ENCODE measurements at regions not wholly inside any gene's neighbourhood (a gene's known extent, or its start where the extent isn't known, plus 50 kb on each side); places are given as distances from the start of the nearest gene placed in this dataset.

GRCh38 chr4:19259920-19260319 lies 991.8 kb upstream of the SLIT2 start:
- Histone ChIP-seq H3K4me3 (no peak overlapping the region), H3K27ac (no peak overlapping the region), H3K36me3 (no peaks in the 10 kb centered on the region), H3K4me1 (ENCODE audit: control insufficient read depth in 1 of 2, low read depth in 2 of 2) (no peaks in the 10 kb centered on the region), H3K9me3 (no peaks in the 10 kb centered on the region), H3K27me3 (replicated peaks; ENCODE audit: insufficient read depth) (no peaks in the 10 kb centered on the region)
- DNase-seq (ENCODE audit: low spot score) (no peak), ATAC-seq (ENCODE audit: insufficient number of reproducible peaks, low FRiP score, low read depth) (no peak)
- TF ChIP-seq CTCF (IDR thresholded peaks at IDR 0.05): no peak

GRCh38 chr4:19256823-19257222 lies 994.9 kb upstream of the SLIT2 start:
- H3K4me1 ChIP-seq (ENCODE audit: control insufficient read depth in 1 of 2, low read depth in 2 of 2): no peaks in the 10 kb centered on the region
- H3K27ac ChIP-seq: no peak overlapping the region
- H3K4me3 ChIP-seq: no peak overlapping the region
- H3K36me3 ChIP-seq: no peaks in the 10 kb centered on the region
- ATAC-seq (ENCODE audit: insufficient number of reproducible peaks, low FRiP score, low read depth): no peak
- H3K27me3 ChIP-seq (replicated peaks; ENCODE audit: insufficient read depth): no peaks in the 10 kb centered on the region
- no peak for TF ChIP-seq CTCF (IDR thresholded peaks at IDR 0.05)
- DNase-seq (ENCODE audit: low spot score): no peak
- no peaks in the 10 kb centered on the region for H3K9me3 ChIP-seq

- TF ChIP-seq CTCF (IDR thresholded peaks at IDR 0.05): no peak
These were observed 997.2 kb upstream of the SLIT2 start for GRCh38 chr4:19254486-19254885.

GRCh38 chr4:19248023-19248422 lies 1003.7 kb upstream of the SLIT2 start:
- H3K9me3 ChIP-seq: no peaks in the 10 kb centered on the region
- H3K27me3 ChIP-seq (replicated peaks; ENCODE audit: insufficient read depth): no peaks in the 10 kb centered on the region
- no peak for ATAC-seq (ENCODE audit: insufficient number of reproducible peaks, low FRiP score, low read depth)
- no peak for TF ChIP-seq CTCF (IDR thresholded peaks at IDR 0.05)
- no peak overlapping the region for H3K27ac ChIP-seq
- no peaks in the 10 kb centered on the region for H3K36me3 ChIP-seq
- no peak overlapping the region for H3K4me3 ChIP-seq
- H3K4me1 ChIP-seq (ENCODE audit: control insufficient read depth in 1 of 2, low read depth in 2 of 2): no peaks in the 10 kb centered on the region
- DNase-seq (ENCODE audit: low spot score): no peak

More at GRCh38 chr4:19254486-19254885, 997.2 kb upstream of the SLIT2 start:
- H3K36me3 ChIP-seq: no peaks in the 10 kb centered on the region
- no peaks in the 10 kb centered on the region for H3K9me3 ChIP-seq
- H3K27ac ChIP-seq: no peak overlapping the region
- H3K27me3 ChIP-seq (replicated peaks; ENCODE audit: insufficient read depth): no peaks in the 10 kb centered on the region
- DNase-seq (ENCODE audit: low spot score): no peak
- no peak overlapping the region for H3K4me3 ChIP-seq
- ATAC-seq (ENCODE audit: insufficient number of reproducible peaks, low FRiP score, low read depth): no peak
- no peaks in the 10 kb centered on the region for H3K4me1 ChIP-seq (ENCODE audit: control insufficient read depth in 1 of 2, low read depth in 2 of 2)

GRCh38 chr4:19241895-19242294 lies 1009.8 kb upstream of the SLIT2 start:
- DNase-seq (ENCODE audit: low spot score) (no peak), ATAC-seq (ENCODE audit: insufficient number of reproducible peaks, low FRiP score, low read depth) (no peak)
- H3K27me3 ChIP-seq (replicated peaks; ENCODE audit: insufficient read depth): no peaks in the 10 kb centered on the region
- no peaks in the 10 kb centered on the region for H3K9me3 ChIP-seq
- no peak for TF ChIP-seq CTCF (IDR thresholded peaks at IDR 0.05)
- H3K4me1 ChIP-seq (ENCODE audit: control insufficient read depth in 1 of 2, low read depth in 2 of 2): no peaks in the 10 kb centered on the region
- H3K27ac ChIP-seq: no peak overlapping the region
- no peaks in the 10 kb centered on the region for H3K36me3 ChIP-seq
- H3K4me3 ChIP-seq: no peak overlapping the region
